A549 (cell line): ENCODE measurements at regions not wholly inside any gene's neighbourhood (a gene's known extent, or its start where the extent isn't known, plus 50 kb on each side); places are given as distances from the start of the nearest gene placed in this dataset.

Experiments used
- BHLHE40 ChIP-seq: IDR thresholded peaks from 2 replicates; pipeline ENCODE4 v1.6.1; 2012; ENCODE audit warnings: low read depth, low read length, inconsistent platforms
- EP300 ChIP-seq, 2 experiments: fragments of >200 bp; sonication (Bioruptor Twin); formaldehyde crosslinking; IDR thresholded peaks; 2 replicates in 1 of 2; 3 replicates in 1 of 2; pipeline ENCODE4 v1.6.1; 2016 to 2017
- KDM1A ChIP-seq: fragments of 200-600 bp; sonication (generic); IDR thresholded peaks from 2 replicates; pipeline ENCODE4 v1.6.1; 2016; ENCODE audit warnings: low read depth, mild to moderate bottlenecking
- MAFK ChIP-seq: fragments of 450-650 bp; IDR thresholded peaks from 2 replicates; pipeline ENCODE4 v1.6.1; 2014; ENCODE audit not compliant: partially characterized antibody
- MYC ChIP-seq: IDR thresholded peaks from 2 replicates; pipeline ENCODE4 v1.6.1; 2012; ENCODE audit warnings: mild to moderate bottlenecking, inconsistent platforms, low read length, improper control_type of control experiment, borderline replicate concordance
- POLR2A ChIP-seq: IDR thresholded peaks from 2 replicates; pipeline ENCODE4 v1.6.1; 2012; ENCODE audit warnings: mild to moderate bottlenecking, low read length
- RAD21 ChIP-seq, 2 experiments: fragments of >200 bp in 1 of 2; sonication (Bioruptor Twin) in 1 of 2; formaldehyde crosslinking in 1 of 2; IDR thresholded peaks in 1 of 2; conservative IDR thresholded peaks in 1 of 2; 2 replicates in 1 of 2; 3 replicates in 1 of 2; pipeline ENCODE4 v1.6.1; 2012 to 2018; ENCODE audit warnings: inconsistent platforms in 1 of 2
- TFCP2L1 ChIP-seq: fragments of 250-450 bp; sonication (Bioruptor Pico); IDR thresholded peaks from 2 replicates; pipeline ENCODE4 v1.5.0; 2021; ENCODE audit warnings: mild to moderate bottlenecking
- TF ChIP-seq, protein P1 (sequence below): fragments of 250-450 bp; sonication (Bioruptor Pico); IDR thresholded peaks from 2 replicates; pipeline ENCODE4 v1.5.0; 2021; ENCODE audit warnings: mild to moderate bottlenecking, moderate library complexity, borderline replicate concordance
- TF ChIP-seq, protein P2 (sequence below): fragments of >200 bp; sonication (Bioruptor Twin); formaldehyde crosslinking; IDR thresholded peaks from 3 replicates; pipeline ENCODE4 v1.5.1; 2016
- TF ChIP-seq, protein P3 (sequence below): IDR thresholded peaks from 2 replicates; pipeline ENCODE4 v1.6.1; 2012

DNA sequence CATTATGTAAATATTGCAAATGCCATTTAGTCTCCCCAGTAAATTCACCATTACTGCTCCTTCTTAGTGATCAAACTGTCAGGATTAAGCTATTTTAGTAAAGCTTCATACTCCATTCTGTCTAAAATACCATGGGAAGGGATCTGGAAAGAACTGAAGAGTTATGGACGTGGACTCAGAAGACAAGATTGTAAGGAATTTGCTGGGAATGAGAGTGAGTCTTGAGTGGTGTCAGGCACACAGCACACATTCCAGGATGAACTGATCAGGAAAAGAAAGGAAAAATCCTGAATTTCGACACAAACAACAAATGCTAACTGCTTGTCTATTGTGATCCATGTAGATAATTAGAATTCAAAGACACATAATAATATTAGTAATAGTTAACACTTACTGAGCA, 311.0 kb downstream of the CENPC start:
- no peak for TF ChIP-seq EP300 (IDR thresholded peaks at IDR 0.05)
- TF ChIP-seq POLR2A: no peak
- no peak for TF ChIP-seq MYC
- TF ChIP-seq, protein P1, sequence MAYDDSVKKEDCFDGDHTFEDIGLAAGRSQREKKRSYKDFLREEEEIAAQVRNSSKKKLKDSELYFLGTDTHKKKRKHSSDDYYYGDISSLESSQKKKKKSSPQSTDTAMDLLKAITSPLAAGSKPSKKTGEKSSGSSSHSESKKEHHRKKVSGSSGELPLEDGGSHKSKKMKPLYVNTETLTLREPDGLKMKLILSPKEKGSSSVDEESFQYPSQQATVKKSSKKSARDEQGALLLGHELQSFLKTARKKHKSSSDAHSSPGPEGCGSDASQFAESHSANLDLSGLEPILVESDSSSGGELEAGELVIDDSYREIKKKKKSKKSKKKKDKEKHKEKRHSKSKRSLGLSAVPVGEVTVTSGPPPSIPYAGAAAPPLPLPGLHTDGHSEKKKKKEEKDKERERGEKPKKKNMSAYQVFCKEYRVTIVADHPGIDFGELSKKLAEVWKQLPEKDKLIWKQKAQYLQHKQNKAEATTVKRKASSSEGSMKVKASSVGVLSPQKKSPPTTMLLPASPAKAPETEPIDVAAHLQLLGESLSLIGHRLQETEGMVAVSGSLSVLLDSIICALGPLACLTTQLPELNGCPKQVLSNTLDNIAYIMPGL (CRISPR knock-in tag): no peak
- TF ChIP-seq, protein P2, sequence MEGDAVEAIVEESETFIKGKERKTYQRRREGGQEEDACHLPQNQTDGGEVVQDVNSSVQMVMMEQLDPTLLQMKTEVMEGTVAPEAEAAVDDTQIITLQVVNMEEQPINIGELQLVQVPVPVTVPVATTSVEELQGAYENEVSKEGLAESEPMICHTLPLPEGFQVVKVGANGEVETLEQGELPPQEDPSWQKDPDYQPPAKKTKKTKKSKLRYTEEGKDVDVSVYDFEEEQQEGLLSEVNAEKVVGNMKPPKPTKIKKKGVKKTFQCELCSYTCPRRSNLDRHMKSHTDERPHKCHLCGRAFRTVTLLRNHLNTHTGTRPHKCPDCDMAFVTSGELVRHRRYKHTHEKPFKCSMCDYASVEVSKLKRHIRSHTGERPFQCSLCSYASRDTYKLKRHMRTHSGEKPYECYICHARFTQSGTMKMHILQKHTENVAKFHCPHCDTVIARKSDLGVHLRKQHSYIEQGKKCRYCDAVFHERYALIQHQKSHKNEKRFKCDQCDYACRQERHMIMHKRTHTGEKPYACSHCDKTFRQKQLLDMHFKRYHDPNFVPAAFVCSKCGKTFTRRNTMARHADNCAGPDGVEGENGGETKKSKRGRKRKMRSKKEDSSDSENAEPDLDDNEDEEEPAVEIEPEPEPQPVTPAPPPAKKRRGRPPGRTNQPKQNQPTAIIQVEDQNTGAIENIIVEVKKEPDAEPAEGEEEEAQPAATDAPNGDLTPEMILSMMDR: no peak
- no peak for TF ChIP-seq RAD21 (conservative IDR thresholded peaks at IDR 0.05 in 1 of 2, IDR thresholded peaks at IDR 0.05 in 1 of 2)
- TF ChIP-seq MAFK: no peak
- no peak for TF ChIP-seq BHLHE40
- TF ChIP-seq, protein P3, sequence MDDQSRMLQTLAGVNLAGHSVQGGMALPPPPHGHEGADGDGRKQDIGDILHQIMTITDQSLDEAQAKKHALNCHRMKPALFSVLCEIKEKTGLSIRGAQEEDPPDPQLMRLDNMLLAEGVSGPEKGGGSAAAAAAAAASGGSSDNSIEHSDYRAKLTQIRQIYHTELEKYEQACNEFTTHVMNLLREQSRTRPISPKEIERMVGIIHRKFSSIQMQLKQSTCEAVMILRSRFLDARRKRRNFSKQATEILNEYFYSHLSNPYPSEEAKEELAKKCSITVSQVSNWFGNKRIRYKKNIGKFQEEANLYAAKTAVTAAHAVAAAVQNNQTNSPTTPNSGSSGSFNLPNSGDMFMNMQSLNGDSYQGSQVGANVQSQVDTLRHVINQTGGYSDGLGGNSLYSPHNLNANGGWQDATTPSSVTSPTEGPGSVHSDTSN: no peak
- no peak for TF ChIP-seq TFCP2L1 (CRISPR knock-in tag)
- TF ChIP-seq KDM1A: no peak
